ENCODE measurements at regions not wholly inside any gene's neighbourhood (a gene's known extent, or its start where the extent isn't known, plus 50 kb on each side); places are given as distances from the start of the nearest gene placed in this dataset.
"Not testable (repeated sequence)": the region's sequence is repeated elsewhere in the genome, so short reads cannot be mapped to it uniquely, and the experiment has no call there.

DNA sequence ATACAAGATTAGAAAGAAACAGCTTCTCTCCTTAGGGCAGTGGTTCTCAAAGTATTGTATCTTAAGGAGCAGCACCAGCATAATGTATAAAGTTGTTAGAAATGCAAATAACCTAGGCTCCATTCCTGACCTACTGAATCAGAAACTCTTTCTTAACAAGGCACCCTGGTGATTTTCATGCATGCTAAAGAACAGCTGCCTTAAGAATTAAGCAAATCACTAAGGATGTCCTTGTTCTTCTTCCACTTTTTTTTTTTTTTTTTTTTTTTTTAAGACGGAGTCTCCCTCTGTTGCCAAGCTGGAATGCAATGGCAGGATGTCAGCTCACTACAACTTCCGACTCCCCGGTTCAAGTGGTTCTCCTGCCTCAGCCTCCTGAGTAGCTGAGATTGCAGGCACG is 1095.2 kb upstream of the EDIL3 start:
- ATAC-seq (ENCODE audit: poor library complexity) (no peak), DNase-seq (no peak)
- intact Hi-C loops (cut with DNase I), result no loop called here

DNA sequence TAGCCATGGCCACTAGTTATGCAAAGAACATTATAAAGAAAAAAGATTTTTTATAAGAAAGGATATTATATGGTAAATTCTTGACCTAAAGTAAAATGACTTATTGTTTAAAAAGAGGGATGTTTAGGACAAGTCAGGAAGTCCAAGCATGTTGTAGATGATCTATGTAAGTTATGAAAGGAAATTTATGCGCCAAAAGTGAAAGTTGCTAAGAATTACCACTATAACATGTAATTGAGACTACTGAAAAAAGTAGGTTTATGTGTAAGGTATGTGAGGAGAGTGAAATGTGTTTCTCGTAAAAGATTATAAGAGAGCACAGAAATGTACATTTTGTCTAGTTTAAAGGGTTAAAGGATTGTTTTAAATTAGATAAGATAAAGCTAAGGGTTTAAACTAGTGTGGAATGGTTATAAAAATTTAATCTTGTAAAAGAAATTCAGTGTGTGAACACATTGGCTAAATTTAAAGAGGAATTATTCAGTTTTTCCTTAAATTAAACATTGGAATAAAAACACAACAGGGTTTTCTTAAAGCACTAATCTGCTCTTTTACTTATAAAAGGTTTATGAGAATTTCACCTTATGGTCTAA is 1100.4 kb upstream of the EDIL3 start:
- intact Hi-C loops (cut with DNase I), result no loop called here
- no peak for DNase-seq
- ATAC-seq (ENCODE audit: poor library complexity), result no peak

- ATAC-seq (ENCODE audit: poor library complexity) (no peak), DNase-seq (no peak)
- intact Hi-C loops (cut with DNase I), result no loop called here
These were observed 1103.6 kb upstream of the EDIL3 start for GRCh38 chr5:85488295-85488694.

DNA sequence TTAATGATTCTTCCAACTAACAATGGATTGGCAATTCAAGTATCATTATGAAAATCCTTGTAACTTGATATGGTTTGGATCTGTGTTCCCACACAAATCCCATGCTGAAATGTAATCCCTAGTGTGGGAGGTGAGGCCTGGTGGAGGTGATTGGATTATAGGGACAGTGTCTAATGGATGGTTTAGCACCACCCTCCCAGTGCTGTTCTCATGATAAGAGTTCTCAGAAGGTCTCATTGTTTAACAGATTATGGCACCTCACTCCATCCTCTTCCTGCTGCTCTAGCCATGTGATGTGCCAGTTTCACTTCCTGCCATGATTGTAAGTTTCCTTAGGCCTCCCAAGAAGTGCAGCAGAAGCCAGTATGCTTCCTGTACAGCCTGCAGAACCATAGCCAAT is 1116.2 kb upstream of the EDIL3 start:
- intact Hi-C loops (cut with DNase I), result no loop called here
- no peak for DNase-seq
- no peak for ATAC-seq (ENCODE audit: poor library complexity)

DNA sequence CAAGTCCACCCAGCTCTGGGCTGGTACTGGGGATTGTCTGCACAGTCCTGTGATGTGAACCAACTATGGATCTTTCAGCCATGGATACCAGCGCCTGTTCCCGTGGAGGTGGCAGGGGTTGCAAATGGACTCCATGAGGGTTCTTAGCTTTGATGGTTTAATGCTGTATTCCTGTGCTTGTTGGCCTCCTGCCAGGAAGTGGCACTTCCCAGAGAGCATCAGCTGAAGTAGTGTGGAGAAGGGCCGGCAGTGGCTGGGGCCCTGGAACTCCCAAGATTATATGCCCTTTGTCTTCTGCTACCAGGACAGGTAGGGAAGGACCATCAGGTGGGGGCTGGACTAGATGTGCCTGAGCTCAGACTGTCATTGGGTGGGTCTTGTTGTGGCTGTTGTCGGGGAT is 1104.8 kb upstream of the COX7C start:
- intact Hi-C loops (cut with DNase I), result no loop called here
- ATAC-seq (ENCODE audit: poor library complexity) (no peak), DNase-seq (no peak)

DNA sequence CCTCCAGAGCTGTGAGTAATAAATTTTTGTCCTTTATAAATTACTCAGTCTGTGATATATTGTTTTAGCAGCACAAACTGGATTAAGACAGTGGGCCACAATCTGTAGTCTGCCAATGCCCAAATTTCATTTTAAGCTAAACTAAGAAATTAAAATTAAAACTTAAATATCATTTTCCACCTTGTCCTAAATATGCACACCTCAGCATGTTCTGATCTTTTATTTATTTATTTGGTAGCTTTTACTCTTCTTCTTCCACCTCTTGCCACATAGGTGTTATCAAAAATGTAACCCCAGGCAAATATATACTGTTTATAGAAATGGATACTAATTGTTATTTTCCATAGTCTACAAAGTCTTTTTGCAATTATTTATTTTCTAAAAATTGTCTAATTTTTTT is 1102.2 kb upstream of the COX7C start:
- no peak for ATAC-seq (ENCODE audit: poor library complexity)
- intact Hi-C loops (cut with DNase I), result no loop called here
- DNase-seq, result no peak

DNA sequence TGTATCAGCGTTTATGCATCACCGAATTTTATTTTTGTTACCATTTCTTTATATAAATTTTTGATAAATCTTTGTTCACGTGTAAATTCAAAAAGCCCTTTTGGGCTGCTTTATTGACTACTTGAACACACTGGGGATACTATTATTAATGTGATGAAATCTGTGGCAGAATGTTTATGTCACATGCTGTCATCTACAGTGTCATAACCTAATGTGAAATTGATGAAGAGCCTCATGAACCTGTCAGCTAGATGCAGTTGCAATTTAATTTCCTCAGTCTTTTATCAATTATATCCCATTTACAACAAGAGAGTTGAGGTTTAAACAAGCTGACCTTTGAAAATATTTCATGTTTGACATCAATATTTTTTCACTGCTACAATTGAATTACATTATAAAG is 1100.4 kb upstream of the COX7C start:
- intact Hi-C loops (cut with DNase I), result no loop called here
- ATAC-seq (ENCODE audit: poor library complexity) (no peak), DNase-seq (no peak)

GRCh38 chr5:85533341-85534047 is 1084.2 kb upstream of the COX7C start:
- ATAC-seq (ENCODE audit: poor library complexity) (peak; percentile 49), DNase-seq (no peak)
- intact Hi-C loops (cut with DNase I), result no loop called here

- no peak for ATAC-seq (ENCODE audit: poor library complexity)
- DNase-seq, result no peak
- intact Hi-C loops (cut with DNase I), result no loop called here
These were observed 1079.4 kb upstream of the COX7C start for GRCh38 chr5:85538362-85538761.

GRCh38 chr5:85545129-85545528 is 1072.6 kb upstream of the COX7C start:
- no peak for DNase-seq
- intact Hi-C loops (cut with DNase I), result no loop called here
- no peak for ATAC-seq (ENCODE audit: poor library complexity)

- no peak for DNase-seq
- intact Hi-C loops (cut with DNase I), result no loop called here
- ATAC-seq (ENCODE audit: poor library complexity), result no peak
These were observed 1068.5 kb upstream of the COX7C start for GRCh38 chr5:85549229-85549628.

DNA sequence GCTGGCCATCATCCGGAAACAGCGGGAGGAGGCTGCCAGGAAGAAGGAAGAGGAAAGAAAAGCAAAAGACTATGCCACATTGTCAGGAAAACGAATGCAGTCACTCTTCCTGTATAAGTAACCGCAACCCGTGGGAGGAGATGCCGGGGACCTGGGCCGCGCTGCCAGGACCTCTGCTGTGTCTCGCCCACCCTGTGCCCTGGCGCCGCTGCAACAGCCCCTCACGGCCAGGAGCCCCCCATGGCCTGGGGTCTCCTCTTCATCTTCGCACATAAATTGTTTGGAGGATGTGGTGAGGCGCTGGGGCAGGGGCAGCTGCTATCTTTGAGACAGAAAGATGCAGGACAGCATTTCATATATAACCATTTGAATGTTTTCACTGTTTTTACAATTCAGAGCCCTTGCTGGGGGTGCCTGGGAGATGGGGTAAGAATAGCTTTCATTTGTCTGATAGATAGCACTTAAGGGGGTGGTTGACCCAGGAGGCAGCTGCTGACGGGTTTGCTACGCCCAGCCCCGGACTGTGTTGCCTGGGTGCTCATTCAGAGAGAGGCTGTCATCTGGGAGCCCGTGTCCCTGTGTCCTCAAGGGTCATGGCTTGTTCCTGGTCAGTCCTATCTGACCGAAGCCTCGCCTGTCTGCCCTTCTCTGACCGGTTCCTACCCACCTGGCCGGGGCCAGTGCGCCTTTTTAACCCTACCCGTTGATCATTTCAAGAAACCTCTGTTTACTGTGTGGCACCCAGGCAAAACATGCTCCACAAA is 1067.7 kb upstream of the COX7C start:
- DNase-seq (no peak), ATAC-seq (ENCODE audit: poor library complexity) (no peak)
- intact Hi-C loops (cut with DNase I), result no loop called here

DNA sequence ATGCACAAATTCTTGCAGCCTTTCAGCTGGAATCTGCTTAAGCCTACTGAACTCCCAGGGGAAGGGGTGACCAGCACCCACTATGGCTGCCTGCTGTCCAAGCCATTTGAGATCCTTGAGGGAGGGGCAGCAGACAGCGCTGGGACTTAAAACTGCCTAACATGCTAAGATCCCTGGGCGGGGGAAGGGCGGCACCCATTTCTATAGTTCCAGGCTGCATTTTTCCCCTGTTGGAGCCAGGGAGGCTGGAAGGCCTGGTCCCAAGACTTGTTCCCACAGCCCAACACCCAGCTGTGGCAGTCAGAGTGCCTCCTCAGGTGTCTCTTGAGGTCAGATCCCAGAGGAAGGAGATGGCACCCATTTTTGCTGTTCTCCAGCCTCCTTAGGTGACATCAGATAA is 1061.3 kb upstream of the COX7C start:
- DNase-seq (no peak), ATAC-seq (ENCODE audit: poor library complexity) (no peak)
- intact Hi-C loops (cut with DNase I), result no loop called here

GRCh38 chr5:85576666-85577065 is 1041.1 kb upstream of the COX7C start:
- ATAC-seq (ENCODE audit: poor library complexity), result no peak
- no peak for DNase-seq
- intact Hi-C loops (cut with DNase I), result no loop called here

DNA sequence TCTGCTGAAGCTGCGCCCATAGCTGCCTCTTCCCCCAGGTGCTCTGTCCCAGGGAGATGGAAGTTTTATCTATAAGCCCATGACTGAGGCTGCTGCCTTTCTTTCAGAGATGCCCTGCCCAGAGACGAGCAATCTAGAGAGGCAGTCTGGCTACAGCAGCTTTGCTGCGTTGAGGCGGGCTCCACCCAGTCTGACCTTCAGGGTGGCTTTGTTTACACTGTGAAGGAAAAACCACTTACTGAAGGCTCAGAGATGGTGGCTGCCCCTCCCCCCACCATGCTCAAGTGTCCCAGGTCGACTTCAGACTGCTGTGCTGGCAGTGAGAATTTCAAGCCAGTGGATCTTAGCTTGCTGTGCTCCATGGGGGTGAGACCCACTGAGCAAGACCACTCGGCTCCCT is 1029.9 kb upstream of the COX7C start:
- ATAC-seq (ENCODE audit: poor library complexity); intact Hi-C loops (cut with DNase I): not testable (repeated sequence)

GRCh38 chr5:85588268-85588667 is 1029.5 kb upstream of the COX7C start:
- intact Hi-C loops (cut with DNase I); DNase-seq; ATAC-seq (ENCODE audit: poor library complexity): not testable (repeated sequence)

More for the DNA sequence above, 1029.9 kb upstream of the COX7C start:
- not testable (repeated sequence) for DNase-seq

DNA sequence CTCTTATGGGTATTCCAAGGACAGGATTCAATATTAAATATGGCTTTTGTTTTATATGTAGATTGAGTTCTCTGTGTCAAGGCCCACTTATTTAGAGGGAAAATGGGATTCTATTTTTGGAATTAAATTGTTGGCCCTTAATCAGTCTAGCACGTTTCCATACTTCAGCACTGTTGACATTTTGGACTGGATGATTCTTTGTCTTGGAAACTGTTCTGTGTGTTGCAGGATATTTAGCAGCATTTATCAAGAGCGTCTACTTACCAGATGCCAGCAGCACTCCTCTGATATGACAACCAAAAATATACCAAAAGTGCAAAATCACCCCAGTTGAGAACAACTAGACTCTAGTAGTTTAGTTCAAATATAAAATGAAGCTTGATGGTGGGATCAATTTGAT is 1027.0 kb upstream of the COX7C start:
- ATAC-seq (ENCODE audit: poor library complexity), result peak; percentile 64
- no peak for DNase-seq
- intact Hi-C loops (cut with DNase I), result no loop called here

GRCh38 chr5:85591311-85591710 is 1026.4 kb upstream of the COX7C start:
- intact Hi-C loops (cut with DNase I), result no loop called here
- ATAC-seq (ENCODE audit: poor library complexity) (no peak), DNase-seq (no peak)

DNA sequence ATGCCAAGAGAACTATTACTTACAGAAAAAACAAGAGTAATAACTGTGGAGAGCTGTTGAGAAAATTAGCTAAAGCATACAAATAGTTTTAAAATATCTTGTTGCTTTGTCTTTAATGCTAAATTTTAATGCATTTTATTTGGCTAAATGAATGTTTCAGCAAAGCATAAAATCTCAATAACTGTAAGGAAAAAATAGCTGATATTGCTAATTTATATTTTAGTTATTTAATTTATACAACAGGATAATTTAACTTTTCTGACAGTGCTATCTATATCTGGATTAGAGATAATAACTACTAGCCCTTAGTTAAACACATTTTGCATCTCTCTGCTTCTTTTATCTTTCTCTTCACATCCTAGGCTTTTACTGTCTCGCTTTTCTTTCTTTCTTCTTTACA is 1014.9 kb upstream of the COX7C start:
- intact Hi-C loops (cut with DNase I), result no loop called here
- no peak for ATAC-seq (ENCODE audit: poor library complexity)
- DNase-seq, result no peak

DNA sequence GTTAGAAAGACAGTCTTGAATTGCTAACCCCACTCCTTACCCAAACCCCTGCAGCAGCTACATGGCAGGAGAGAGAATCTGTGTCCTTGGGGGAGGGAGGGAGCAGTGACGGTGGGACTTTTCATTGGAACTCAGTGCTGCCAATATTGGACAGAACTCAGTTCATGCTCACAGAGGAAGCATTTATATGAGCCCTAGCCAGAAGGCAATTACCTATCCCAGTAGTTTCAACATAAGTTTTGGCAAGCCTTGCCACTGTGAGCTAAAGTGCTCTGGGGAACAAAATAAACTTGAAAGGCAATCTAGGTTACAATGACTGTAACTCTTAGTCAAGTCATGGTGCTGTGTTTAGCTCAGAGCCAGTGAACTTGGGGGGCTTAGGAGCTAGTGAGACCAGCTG is 1013.4 kb upstream of the COX7C start:
- DNase-seq, result no peak
- ATAC-seq (ENCODE audit: poor library complexity), result peak; percentile 76
- intact Hi-C loops (cut with DNase I), result no loop called here

All from Right ventricle myocardium superior (tissue), 1 donor.